ENCODE measurements at regions not wholly inside any gene's neighbourhood (a gene's known extent, or its start where the extent isn't known, plus 50 kb on each side); places are given as distances from the start of the nearest gene placed in this dataset.
A peak's percentile ranks its signal among the peaks of the same experiment; 100 is the strongest.
"Not testable (repeated sequence)": the region's sequence is repeated elsewhere in the genome, so short reads cannot be mapped to it uniquely, and the experiment has no call there.

DNA sequence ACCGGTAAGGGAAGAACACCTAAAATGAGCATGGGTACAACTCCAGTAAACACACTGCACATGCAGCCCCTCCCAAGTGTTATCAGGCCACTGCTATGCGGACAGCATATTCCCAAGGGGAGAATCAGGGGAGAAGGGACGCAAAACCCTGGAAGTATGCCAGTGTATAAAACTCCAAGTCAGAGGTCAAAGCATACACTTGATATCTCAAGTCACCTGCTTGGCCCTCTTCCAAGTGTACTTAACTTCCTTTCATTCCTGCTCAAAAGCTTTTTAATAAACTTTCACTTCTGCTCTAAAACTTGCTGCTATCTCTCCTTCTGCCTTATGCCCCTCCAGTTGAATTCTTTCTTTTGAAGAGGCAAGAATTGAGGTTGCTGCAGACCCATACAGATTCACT is 408.1 kb downstream of the HTR1A start:
- no peak for DNase-seq

DNA sequence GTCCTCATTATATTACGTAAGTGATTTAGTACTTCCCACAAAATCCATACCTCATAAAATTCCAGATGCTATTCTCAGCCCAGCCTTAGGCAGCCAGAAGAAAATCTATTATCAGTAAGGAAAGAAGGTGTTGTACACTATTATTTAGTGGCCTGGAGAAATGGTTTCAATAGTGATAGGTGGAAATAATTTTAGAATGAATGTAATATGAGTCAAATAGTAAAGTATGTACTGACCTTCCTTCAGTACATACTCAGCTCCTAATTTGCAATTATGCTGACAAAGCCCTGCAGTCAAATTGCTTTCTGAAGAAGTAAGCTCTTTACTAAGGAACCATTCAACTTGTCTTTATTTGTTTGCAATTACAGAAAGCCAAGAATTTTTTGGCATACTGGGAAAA is 409.2 kb downstream of the HTR1A start:
- no peak for DNase-seq

DNA sequence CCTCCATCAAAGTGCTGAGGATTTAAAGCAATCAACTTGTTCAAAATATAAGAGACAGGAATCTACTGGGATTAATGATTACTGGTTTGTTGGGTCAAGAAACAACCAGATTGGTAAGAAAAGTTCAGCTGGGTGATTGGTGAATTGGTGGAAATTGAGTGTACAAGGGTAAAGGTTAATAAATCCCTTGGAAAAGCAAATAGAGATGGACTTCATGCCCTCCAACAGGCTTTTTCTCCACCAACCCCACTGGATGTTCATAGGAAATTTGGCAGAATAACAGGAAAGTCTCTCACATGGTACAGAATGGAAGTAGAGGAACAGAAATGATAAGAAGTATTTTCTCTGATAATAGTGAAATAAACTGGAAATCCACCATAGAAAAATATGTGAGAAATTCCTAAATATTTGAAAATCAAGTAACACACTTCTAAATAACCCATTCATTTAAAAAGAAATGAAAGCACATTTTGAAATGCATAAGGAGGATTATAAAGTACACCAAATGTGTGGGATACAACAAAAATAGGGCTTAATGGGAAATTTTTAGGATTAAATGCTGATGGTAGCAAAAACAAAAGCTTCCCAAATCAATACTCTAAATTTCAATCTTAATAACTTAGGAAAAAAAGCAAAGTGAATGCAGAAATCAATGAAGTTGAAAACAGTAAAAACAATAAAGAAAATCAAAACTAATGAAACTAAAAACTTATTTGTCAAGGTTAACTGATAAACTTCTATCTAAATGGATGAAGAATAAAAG is 426.2 kb downstream of the HTR1A start:
- no peak for DNase-seq

DNA sequence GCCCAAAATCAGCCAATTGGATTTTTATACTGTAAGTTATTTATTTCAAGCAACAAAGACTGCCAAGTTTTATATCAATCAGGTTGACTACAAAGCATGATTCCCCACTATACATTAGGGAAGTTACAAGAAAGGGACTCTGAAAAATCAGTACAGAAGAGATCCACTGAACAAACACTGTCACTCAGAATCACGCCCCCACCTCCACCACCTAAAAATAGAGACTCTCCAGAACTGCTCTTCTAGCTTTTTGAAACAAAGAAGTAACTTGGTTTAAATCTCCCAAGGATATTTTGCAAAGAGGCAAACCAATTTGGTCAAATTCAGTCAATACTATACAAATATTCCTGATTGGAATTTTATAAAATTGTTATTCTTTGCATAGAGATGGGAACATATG is 438.0 kb downstream of the HTR1A start:
- DNase-seq, result no peak

DNA sequence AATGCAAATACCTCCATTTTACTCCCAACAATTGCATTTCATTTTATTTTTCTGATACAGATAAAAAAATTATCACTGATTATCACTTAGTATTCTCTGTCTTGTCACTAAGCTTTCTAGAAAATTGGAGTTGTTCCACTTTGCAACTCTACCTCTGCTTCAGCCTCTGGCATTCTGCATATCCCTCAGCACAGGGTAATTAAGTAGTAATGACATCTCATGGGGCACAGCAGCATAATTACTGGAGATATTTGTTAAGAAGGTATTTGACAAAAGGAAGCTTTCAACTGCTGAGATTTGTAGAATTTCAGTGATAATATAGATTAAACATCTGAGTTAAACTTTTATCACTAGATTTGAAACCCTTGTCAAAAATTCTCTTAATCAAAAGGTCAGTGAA is 446.2 kb downstream of the HTR1A start:
- no peak for DNase-seq

DNA sequence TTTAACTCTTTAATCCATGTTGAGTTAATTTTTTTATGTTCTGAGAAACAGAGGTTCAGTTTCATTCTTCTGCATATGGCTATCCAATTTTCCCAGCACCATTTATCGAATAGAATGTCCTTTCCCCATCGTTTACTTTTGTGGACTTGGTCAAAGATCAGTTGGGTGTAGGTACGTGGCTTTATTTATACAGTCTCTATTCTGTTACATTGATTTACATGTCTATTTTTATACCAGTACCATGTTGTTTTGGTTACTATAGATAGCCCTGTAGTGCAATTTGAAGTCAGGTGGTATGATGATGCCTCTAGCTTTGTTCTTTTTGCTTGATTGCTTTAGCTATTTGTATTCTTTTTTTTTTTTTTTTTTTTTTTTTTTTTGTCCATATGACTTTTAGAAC is 462.0 kb downstream of the HTR1A start:
- DNase-seq, result no peak

DNA sequence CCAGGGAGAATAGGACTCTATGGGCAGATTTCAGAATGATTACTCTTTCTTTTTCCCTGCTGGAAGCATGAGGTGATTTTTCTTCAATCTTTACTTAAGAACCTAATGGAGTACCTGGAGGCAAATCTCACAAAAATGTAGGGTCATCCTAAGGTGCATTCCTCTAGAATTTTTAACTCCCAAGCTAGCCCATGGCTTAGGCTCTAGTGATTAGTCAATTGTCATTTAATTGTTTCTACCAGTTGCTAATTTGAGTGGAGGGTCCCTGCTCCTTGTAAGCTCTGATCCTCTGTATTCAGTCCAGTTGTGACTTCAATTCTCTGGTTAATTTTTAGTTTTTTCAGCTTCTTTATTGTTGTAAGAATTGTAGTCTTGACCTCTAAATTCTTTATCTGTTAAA is 467.0 kb downstream of the HTR1A start:
- DNase-seq, result no peak

DNA sequence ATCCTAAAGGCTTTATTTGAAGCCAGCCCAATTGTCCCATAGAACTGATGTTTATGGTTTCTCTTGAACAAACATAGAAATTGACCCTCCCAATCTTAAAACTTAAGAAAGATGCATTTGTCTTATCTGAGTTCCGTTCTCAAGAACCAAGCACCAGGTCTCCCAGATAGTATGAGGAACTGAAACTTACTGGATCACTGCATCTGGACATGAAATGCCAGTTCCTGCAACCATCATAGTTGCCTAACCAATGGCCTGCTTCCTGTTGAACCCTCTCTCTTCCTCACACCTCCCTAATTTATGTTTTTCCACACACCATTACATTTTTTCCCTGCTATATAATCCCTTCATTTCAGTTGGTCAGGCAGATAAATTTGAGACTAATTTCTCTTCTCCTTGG is 478.9 kb downstream of the HTR1A start:
- DNase-seq, result no peak

DNA sequence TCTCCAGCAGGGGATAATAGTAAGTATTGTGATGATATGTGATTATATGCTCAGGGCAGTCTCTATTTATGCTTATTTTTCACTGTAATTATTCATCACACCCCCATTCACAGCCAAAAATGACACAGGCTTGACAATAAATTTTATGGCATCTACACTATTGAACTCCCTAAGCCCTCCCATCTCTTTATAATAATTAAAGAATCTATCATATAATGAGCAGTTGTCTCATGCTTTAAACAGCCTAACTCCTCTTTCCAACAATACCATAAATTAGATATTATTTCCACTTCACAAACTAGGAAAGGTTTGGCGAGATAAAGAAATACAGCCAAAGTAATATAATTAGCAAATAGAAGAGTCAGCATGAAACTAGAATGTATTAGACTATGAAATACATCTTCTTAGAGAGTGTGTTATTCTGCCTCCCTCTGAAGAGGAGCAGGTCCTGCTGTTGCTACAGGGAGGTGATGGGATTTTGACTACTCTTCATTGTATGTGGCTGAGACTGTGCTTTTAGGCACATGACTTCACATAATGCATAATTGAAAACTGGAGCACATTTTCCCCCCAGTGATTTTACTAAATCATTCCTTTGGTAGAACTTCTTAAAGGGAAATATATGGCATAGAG is 488.8 kb downstream of the HTR1A start:
- no peak for DNase-seq

DNA sequence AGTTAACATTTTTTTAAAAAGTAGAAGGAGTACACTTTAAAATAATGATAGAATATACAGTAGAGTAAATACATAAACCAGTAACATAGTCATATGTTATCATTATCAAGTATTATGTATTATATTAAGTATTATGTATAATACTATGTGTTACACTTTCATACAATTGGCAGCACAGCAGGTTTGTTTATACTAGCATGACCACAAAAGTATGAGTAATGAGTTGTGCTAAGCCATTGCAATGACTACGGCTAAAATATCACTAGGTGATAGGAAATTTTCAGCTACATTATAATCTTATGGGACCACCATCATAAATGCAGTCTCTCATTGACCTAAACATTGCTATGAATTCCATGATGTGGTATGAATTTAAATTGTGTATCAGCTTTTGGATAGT is 506.0 kb downstream of the HTR1A start:
- DNase-seq, result no peak

DNA sequence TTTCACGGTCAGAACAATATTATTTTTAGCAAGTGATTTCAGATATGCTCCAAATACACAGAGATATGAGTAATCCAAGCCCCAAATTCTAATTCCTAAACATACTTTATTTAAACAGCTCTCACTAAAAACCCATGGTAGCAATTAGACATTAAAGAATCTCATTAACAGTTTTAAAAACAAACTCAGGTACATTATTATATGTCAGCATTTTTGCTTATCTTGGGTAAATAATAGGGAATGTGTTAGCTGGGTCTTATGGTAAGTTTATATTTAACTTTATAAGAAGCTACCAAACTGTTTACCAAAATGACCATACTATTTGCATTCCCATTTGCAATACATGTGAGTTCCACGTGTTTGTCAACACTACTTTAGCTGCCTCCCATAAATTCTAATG is 511.1 kb downstream of the HTR1A start:
- DNase-seq, result no peak

DNA sequence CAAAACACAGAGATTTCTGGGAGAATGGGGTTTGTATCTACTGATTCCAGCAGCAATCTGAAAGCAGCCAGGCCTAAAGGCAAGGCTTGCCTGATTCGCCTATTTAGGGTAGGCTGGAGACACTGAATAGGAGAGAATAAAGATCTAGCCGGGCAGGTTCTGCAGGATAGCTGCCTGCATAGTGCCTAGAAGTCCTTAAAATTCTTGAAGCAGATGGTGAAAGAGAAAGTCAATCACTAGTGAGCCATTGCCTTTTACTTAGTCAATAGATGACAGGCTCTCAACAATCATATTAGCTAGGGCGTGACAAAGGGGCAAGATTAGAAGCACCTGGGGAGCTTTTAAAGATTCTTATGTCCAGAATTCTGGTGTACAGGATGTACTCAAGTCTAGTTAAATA is 522.7 kb downstream of the HTR1A start:
- no peak for DNase-seq

DNA sequence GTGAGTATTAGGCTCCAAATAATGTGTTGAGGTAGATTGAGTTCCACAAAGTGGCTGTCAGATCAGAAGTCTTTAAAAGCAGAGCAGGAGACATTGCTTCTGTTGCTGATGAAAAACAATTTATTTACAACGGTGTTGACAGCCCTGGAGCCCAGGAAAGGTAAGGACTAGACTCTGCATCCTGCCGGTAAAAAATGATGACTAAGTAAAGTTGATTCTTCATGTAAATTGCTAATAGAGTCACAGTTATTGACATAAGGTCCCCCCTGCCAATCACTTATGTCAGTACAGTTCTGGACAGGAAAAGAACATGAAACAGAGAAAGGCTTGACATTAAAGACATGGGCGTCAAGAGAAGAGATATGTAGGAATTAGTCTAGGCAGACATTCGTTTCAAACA is 552.5 kb downstream of the HTR1A start:
- DNase-seq, result no peak

DNA sequence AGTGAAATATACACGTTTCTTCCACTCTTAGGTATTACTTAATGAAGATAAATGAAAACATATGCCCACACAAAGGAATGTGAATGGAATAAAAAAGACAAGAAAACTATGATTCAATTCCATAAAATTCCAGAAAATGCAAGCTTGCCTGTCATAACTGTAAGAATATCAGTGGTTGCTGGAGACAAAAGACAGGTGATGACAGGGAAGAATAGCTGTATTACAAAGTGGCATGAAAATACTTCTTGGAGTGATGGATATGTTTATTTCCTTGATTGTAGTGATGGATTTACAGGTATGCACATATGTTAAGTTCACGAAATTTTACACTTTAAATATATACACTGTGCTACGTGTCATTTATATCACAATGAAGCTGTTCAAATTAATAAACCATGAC is 553.3 kb downstream of the HTR1A start:
- no peak for DNase-seq

DNA sequence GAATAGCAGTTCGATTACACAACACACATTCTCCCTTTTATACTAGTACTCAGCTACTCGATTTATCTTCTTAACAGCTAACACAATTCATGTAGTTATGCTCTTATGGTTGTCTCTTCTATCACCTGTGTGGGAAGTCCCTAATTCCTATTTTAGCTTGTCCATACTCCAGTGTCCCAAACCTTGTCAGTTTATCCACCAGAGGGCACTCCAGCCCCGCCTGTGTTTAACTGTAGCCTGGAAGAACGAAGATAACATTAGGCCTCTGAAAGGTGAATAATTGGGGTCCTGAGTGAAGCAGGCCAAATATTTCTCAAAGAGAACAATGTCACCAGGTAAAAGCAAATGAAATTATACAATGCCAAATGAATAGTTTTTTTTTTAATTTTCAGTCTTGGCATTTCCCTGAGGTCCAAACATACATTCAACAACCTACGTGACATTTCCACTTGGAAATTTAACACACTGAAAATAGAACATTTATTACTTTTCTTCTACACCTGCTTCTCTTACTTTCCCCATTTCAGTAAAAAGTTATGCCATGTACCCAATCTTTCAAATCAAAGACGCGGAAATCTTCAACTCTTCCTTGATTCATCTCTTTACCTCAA is 560.7 kb downstream of the HTR1A start:
- peak in 1 of 2 donors; percentile 44 for DNase-seq

DNA sequence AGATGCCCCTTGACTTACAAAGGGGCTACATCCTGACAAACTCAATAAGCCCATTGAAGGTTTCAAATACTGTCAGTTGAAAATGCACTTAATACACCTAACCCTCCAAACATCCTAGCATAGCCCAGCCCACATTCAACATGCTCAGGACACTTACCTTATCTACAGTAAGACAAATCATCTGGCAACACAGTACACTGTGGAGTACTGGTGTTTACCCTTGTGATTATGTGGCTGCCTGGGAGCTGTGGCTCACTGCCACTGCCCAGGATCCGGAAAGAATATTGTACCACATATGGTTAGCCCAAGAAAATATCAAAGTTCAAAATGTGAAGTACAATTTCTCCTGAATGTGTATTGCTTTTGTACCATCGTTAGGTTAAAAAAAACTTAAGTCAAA is 562.2 kb downstream of the HTR1A start:
- no peak for DNase-seq

DNA sequence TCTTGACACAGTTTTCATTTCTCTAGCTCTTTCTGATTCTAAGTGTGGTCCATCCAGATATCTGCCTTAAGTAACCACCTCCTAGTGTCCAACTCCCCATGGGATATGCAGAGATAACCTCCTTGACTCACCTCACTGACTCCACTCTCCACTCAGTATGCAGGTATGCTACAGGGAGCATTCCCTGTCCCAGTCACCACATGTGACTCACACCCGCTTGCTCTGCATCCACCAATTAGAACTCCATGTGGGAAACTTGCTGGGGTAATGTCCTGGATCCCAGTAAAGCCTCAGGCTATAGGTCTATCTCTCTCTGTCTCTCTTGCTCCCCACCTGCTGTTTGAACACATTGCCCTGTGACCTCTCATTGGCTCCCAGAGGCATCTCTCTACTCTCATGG is 563.9 kb downstream of the HTR1A start:
- no peak for DNase-seq

DNA sequence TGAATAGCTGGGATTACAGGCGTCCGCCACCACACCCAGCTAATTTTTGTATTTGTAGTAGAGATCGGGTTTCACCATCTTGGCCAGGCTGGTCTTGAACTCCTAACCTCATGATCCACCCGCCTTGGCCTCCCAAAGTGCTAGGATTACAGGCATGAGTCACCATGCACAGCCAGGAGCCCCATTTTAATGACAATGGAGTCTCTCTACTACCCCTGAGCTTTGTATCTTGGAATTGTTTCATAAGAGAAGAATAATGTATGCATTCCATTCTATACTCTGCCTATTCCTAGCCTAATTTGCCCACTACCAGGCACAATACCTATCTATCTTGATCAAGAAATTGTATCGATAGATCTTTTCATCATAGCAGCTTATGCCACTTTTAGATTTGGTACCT is 574.1 kb downstream of the HTR1A start:
- not testable (repeated sequence) for DNase-seq

DNA sequence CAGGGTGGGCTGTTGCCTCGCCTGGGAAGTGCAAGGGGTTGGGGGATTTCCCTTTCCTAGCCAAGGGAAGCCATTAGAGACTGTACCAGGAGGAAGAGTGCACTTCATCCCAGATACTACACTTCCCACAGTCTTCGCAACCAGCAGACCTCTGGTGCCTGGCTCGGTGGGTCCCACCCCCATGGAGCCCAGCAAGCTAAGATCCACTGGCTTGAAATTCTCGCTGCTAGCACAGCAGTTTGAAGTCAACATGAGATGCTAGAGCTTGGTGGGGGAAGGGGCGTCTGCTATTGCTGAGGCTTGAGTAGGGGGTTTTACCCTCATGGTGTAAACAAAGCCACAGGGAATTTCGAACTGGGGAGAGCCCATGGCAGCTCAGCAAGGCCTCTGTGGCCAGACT is 586.4 kb downstream of the HTR1A start:
- DNase-seq, result no peak

DNA sequence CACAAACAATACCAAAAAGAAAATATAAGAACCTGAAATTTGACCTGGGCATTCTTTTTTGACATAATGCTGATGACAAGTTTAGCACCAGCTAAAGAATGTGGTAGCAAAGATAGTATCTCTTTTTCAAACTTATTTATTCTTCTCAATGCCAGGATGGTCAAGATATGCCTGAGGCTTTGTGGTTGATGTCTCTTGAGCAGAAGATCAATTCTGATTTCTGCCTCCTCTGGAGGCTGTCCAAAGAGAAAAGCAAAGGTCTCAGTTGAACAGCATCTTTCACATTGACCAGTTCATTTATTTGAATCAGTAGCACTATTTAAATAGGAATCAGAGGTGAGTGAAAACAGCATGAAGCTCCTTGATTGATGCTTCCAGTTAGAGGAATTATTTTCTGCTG is 588.2 kb downstream of the HTR1A start:
- no peak for DNase-seq

DNA sequence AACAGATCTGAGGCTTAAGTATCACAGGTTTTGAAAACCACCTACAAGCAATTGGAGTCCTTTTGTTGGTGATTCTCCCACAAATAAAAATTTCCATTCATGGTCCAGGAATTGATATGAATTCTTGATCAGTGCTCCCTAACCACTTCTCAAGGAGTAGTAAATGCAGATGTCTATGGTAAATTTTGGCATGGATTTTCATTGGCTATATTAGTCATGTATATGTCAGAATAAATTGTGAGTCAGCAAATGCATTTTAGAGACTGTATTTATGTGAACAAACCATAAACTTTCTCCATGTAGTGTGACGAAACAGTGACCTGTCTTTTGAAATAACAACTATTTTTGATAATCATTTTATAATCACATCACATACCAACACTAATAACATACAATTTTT is 611.1 kb downstream of the HTR1A start:
- DNase-seq, result no peak

DNA sequence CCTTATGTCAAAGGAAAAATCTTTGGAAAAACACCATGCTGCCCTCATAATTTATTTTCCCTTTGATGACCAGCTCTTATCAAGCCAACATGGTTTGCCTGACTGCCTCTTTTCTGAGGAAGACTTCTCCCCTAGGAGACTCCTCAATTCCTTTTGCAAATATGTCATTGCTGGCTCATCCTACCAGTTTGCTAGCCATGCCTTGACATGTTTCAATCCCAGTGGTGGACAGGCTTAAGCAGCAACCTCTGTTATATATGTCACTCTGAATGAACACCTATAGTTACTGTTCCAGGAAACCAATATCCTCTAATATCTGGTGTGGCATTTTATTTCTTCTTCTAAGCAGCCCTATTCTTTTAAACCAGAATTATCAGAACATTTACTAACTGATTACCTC is 615.8 kb downstream of the HTR1A start:
- no peak for DNase-seq

DNA sequence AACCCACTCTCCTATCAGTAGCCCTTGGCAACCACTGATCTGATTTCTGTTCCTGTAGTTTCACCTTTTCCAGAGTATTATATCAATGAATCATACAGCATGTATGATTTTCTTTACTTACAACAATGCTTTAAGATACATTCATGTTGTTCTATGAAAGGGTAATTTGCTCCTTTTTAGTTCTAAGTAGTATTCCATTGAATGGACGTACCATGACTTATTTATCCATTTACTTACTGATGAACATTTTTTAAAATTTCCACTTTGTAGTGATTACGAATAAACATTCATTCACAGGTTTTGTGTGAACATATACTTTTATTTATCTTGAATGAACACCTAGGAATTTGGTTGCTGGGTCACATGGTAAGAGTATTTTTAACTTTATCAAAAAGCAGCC is 620.8 kb downstream of the HTR1A start:
- no peak for DNase-seq

DNA sequence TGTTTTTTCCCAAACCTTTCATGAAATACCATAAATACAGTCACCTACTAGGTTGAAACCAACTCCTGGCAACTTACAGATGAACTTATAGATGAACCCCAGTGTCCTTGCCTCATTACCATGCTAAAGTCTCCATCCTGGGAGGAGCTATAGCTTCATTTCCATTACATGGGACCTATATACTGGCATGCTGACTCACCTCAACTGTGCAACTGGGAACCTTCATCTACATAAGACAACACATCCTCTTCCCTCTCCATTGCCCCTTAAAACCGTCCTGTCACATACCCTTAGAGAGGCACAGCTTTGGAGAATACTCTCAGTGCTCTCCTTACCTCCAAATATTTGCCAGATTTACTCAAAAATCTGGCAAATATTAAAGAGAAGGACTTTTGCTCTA is 638.3 kb downstream of the HTR1A start:
- DNase-seq, result no peak

DNA sequence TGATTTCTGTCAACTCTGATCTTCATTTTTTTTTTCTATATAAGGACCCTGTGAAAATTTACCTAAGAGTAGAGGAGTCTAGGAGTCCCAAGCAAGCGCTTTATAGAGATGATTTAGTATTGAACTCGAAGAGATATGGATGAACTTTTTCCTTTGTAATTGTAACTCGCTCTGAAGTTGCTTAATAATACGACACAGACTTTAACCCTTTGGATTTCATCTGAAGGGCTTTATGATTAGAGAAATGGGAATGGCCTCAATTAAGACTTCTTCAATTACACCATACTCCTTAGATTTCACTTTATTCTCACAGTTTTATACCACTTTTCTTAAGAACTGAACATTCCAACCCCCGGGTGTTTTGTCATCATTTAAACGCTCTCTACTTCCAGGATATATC is 647.7 kb downstream of the HTR1A start:
- DNase-seq, result no peak
